ENCODE measurements at regions not wholly inside any gene's neighbourhood (a gene's known extent, or its start where the extent isn't known, plus 50 kb on each side); places are given as distances from the start of the nearest gene placed in this dataset.

- H3K27me3 ChIP-seq (ENCODE audit: control insufficient read depth, insufficient read depth, low read length) = no peaks in the 10 kb centered on the region
- no peak for TF ChIP-seq CTCF (IDR thresholded peaks at IDR 0.05; ENCODE audit: insufficient read depth, low read length, severe bottlenecking)
- H3K36me3 ChIP-seq (ENCODE audit: control insufficient read depth, insufficient read depth, low read length) = no peaks in the 10 kb centered on the region
- FAIRE-seq (no peak), DNase-seq (ENCODE audit: low read depth) (no peak)
- H3K4me3 ChIP-seq (ENCODE audit: low read depth, low read length) = no peak overlapping the region
These were observed 484.0 kb downstream of the OLFM4 start for GRCh38 chr13:53512635-53513034.

GRCh38 chr13:53513226-53513625 is 484.6 kb downstream of the OLFM4 start:
- FAIRE-seq (no peak), DNase-seq (ENCODE audit: low read depth) (no peak)
- H3K36me3 ChIP-seq (ENCODE audit: control insufficient read depth, insufficient read depth, low read length) = no peaks in the 10 kb centered on the region
- no peak overlapping the region for H3K4me3 ChIP-seq (ENCODE audit: low read depth, low read length)
- no peak for TF ChIP-seq CTCF (IDR thresholded peaks at IDR 0.05; ENCODE audit: insufficient read depth, low read length, severe bottlenecking)
- H3K27me3 ChIP-seq (ENCODE audit: control insufficient read depth, insufficient read depth, low read length) = no peaks in the 10 kb centered on the region

GRCh38 chr13:53520132-53520531 is 491.5 kb downstream of the OLFM4 start:
- DNase-seq (ENCODE audit: low read depth) = no peak
- H3K4me3 ChIP-seq (ENCODE audit: low read depth, low read length) = no peak overlapping the region
- FAIRE-seq = no peak
- H3K36me3 ChIP-seq (ENCODE audit: control insufficient read depth, insufficient read depth, low read length) = no peaks in the 10 kb centered on the region
- no peak for TF ChIP-seq CTCF (IDR thresholded peaks at IDR 0.05; ENCODE audit: insufficient read depth, low read length, severe bottlenecking)
- H3K27me3 ChIP-seq (ENCODE audit: control insufficient read depth, insufficient read depth, low read length) = no peaks in the 10 kb centered on the region

DNA sequence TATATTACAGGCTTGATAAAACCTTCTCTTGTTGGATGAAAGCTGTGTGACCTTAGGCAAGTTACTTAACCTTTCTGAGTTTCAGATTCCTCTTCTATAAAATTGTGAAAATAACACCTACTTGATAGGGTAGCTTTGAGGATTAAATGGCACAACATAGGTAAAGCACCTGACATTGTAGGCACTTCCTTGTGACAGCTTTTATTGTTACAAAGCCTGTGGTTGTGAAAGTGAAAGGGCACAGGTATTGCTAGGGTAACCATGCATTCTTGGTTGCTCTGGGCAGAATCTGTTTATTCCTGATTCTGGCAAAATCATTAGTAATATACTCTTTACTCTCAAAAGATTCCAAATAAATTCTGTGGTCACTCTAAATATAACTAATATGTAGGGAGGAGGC is 493.4 kb downstream of the OLFM4 start:
- H3K4me3 ChIP-seq (ENCODE audit: low read depth, low read length) = no peak overlapping the region
- no peak for TF ChIP-seq CTCF (IDR thresholded peaks at IDR 0.05; ENCODE audit: insufficient read depth, low read length, severe bottlenecking)
- DNase-seq (ENCODE audit: low read depth) = no peak
- no peaks in the 10 kb centered on the region for H3K36me3 ChIP-seq (ENCODE audit: control insufficient read depth, insufficient read depth, low read length)
- no peaks in the 10 kb centered on the region for H3K27me3 ChIP-seq (ENCODE audit: control insufficient read depth, insufficient read depth, low read length)
- FAIRE-seq = no peak

DNA sequence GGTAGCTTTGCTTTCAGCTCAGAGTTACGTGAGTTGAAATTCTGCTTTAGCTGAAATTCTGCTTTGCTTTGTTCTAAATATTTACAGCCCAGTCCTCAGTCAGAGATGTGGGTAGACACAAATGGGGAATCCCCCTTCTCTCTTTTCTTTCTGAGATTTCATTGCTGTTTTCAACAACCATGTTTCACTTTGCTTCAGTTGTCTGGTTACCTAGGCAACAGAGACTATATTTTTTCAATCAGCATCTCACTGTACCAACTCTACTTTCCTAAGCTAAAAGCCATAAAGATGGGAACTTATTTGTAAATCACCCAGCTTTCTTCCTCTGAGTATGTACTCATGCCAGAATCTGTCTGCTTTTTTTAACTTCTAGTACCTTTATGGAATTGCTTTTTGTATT is 509.0 kb downstream of the OLFM4 start:
- FAIRE-seq (no peak), DNase-seq (ENCODE audit: low read depth) (no peak)
- no peak for TF ChIP-seq CTCF (IDR thresholded peaks at IDR 0.05; ENCODE audit: insufficient read depth, low read length, severe bottlenecking)
- no peaks in the 10 kb centered on the region for H3K36me3 ChIP-seq (ENCODE audit: control insufficient read depth, insufficient read depth, low read length)
- no peaks in the 10 kb centered on the region for H3K27me3 ChIP-seq (ENCODE audit: control insufficient read depth, insufficient read depth, low read length)
- H3K4me3 ChIP-seq (ENCODE audit: low read depth, low read length) = no peak overlapping the region

GRCh38 chr13:53545340-53545941 is 516.8 kb downstream of the OLFM4 start:
- H3K36me3 ChIP-seq (ENCODE audit: control insufficient read depth, insufficient read depth, low read length) = no peaks in the 10 kb centered on the region
- no peaks in the 10 kb centered on the region for H3K27me3 ChIP-seq (ENCODE audit: control insufficient read depth, insufficient read depth, low read length)
- FAIRE-seq = no peak
- H3K4me3 ChIP-seq (ENCODE audit: low read depth, low read length) = no peak overlapping the region
- TF ChIP-seq CTCF (IDR thresholded peaks at IDR 0.05; ENCODE audit: insufficient read depth, low read length, severe bottlenecking) = no peak
- no peak for DNase-seq (ENCODE audit: low read depth)

Data from bronchial epithelial cell (primary cell).